ENCODE measurements at regions not wholly inside any gene's neighbourhood (a gene's known extent, or its start where the extent isn't known, plus 50 kb on each side); places are given as distances from the start of the nearest gene placed in this dataset.
"Not testable (repeated sequence)": the region's sequence is repeated elsewhere in the genome, so short reads cannot be mapped to it uniquely, and the experiment has no call there.

DNA sequence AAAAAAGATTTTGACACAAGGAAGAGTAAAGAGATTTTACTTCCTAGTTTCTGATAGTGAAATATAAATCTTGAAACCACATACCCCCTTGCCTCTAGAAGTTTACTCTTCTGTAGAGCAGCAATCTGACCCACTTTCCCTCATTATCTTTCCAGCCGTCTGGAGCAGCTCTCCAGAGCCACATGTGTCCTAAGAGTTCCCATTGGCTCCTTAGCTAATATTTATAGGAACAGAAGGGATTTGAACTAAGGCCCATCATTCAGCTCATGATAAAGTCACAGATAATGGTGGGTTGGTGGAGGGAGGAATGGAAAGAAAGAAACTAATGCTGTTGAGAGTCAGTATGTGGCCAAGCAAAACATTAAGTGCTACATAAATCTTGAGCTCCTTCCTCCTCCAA lies 121.8 kb downstream of the INHBA start:
- no peak for ATAC-seq

DNA sequence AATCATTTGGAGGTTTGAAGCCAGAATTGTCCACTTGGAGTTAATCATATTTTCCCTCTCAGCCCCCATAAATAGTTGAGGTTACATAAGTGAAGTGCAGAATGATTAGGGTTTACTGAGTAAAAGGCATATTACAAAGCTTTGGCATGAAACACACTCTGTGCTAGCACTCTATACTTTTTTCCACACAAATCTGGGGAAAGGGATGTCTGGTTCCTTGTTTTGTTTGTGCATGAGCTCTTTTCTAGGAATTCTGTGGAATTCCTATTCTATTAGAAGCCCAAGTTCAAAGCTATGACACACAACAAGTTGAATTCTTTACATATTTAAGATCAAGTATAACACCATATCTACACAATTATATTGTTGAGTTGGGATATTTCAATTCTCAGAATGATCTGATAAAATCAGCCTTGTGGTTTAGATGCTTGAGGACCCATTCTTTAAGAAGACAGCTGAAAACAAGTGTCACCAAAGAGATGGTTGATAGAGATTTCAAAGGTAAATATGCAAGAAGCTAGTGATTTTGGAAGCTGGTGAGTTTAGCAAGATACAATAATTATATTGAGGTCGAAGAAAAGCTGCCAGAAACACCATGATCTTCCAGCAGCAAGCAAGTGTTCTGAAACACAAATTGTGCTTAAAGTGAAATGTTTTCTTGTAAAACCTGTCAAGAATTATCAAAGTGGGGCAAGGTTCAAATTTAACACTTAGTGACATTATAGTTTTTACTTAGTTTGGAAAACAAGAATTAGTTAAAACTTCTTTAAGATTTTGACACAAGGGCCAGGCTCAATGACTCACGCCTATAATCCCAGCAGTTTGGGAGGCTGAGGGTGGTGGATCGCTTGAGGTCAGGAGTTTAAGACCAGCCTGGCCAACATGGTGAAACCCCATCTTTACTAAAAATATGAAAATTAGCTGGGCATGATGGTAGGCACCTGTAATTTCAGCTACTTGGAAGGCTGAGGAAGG lies 122.6 kb downstream of the INHBA start:
- no peak for ATAC-seq
- intact Hi-C loops (cut with DNase I): no loop called here
- DNase-seq (ENCODE audit: missing footprints): no peak

More for the DNA sequence above, 121.8 kb downstream of the INHBA start:
- no peak for DNase-seq (ENCODE audit: missing footprints)
- intact Hi-C loops (cut with DNase I): no loop called here

DNA sequence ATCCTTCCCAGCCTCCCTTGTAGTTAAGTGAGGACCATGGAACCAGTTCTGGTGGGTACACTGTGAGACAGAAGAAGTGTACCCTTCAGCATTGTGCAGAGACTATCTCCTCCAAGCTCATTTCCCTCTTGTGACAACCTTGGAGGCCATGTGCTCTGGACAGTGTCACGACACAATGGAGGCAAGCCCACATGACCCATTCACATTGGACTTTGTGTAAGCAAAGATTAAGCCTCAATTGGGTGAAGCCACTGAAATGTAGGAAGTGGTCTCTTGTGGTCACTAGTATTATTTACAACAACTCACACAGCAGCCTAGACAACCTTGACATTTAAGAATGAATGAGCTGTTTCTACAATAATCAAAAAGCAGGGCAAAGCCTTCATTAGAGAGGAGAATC lies 124.2 kb downstream of the INHBA start:
- ATAC-seq (no peak), DNase-seq (ENCODE audit: missing footprints) (no peak)
- intact Hi-C loops (cut with DNase I): no loop called here

DNA sequence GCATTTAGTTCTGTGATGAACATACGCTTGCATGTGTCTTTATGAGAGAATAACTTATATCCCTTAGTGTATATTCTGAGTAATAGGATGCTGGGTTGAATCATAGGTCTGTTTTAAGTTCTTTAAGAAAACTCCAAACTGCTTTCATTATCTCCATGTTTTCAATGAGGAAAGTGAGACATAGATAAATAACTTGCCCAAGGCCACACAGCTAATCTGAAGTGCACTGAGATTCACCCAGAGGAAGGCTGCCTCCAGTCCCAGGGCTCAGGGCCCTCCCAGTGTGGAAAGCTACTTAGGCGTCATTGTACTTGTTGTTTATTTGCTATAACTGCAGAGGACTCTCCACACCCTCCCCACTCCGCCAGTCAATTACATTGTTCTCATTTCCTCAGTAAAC lies 126.7 kb downstream of the INHBA start:
- intact Hi-C loops (cut with DNase I): no loop called here
- ATAC-seq: no peak
- no peak for DNase-seq (ENCODE audit: missing footprints)

DNA sequence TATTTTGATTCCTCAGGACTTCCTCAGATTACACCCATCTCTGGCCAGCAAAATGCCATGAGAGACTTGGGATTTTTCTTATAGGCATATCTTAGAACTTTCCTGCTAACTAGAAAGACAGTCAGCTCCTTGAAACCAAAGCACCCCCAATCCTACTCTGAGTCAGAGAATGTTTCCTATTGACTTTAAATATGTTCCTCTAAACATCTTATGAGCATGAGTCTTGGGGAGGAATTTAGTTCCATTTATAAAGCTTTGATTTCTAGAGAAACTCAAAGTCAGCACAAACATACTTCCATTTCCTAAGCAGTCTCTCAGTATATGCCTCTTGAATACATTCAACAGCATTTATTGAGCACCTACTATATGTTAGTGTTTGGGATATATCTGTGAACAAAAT lies 128.5 kb downstream of the INHBA start:
- ATAC-seq (no peak), DNase-seq (ENCODE audit: missing footprints) (no peak)
- intact Hi-C loops (cut with DNase I): no loop called here

DNA sequence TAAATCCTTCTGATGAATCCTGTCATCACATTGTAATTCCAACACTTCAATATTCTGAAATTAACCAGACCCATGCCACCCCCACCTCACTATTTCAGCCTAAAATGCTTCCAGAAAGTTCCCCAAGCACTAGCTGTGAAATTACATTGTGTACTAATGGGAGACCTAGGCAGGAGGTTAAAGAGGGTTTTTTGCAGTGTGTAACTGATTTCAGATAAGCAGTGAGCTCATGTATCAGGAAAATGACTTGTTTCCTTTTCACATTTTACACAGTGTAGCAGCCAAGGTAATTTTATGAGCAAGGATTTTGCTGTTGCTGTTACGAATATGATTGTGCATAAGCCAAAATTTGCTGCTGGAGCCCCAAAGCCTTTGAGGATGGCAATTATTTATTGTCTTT lies 129.0 kb downstream of the INHBA start:
- ATAC-seq (no peak), DNase-seq (ENCODE audit: missing footprints) (no peak)
- intact Hi-C loops (cut with DNase I): no loop called here

DNA sequence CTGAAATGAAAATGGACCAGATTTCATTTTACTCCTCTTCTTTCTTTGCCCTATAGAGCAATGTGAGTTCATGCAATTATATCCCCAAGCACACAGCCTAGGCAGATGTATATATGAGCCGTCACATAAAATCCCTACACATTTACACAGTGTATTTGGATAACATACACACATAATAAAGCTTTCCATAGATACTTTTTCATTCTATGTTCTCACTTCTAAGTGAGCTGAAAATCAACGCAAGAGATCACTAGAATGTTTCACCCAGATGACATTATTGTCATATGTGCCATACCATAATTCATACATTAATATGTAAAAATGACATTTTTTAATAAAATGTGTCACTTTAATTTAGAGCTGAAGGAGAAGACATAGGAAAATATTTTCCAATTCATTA lies 129.4 kb downstream of the INHBA start:
- intact Hi-C loops (cut with DNase I): no loop called here
- ATAC-seq: no peak
- DNase-seq (ENCODE audit: missing footprints): no peak

DNA sequence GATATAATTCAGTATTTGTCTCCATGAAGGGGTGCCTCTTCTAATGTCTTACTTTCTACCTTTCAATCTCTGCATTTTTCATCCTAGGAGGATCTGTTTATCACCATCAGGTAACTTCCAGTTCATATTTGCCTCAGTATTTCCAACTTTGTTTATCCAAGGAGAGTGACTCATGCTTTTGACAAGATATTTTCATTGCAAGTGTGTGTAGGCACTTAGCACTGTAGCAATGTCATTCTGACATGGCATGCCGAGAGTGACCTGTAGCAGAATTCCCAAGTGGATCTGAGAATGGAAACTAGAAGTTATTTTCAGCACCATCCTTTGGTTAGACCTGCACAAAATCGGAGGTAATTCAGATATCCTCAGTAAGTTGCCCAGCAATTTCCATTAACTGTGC lies 129.9 kb downstream of the INHBA start:
- ATAC-seq: no peak

DNA sequence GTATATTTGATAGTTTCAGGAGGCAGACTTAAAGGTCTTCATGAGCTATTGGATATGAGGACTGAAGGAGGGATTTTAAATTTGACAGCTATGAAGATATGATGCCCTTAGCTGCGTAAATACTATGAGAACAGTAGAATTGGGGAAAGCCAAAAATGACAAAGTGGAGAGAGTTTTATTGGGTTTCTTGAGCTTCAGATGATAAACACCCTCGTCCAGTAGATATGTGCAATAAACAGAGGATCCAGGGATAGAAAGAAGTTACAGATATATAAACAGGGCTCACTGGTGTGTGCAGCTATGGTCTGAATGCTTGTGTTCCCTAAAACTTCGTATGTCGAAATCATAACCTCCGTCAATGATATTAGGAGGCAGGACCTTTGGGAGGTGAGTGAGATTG lies 131.3 kb downstream of the INHBA start:
- intact Hi-C loops (cut with DNase I): no loop called here
- ATAC-seq (no peak), DNase-seq (ENCODE audit: missing footprints) (no peak)

More for the DNA sequence above, 129.9 kb downstream of the INHBA start:
- DNase-seq (ENCODE audit: missing footprints): no peak
- intact Hi-C loops (cut with DNase I): no loop called here

DNA sequence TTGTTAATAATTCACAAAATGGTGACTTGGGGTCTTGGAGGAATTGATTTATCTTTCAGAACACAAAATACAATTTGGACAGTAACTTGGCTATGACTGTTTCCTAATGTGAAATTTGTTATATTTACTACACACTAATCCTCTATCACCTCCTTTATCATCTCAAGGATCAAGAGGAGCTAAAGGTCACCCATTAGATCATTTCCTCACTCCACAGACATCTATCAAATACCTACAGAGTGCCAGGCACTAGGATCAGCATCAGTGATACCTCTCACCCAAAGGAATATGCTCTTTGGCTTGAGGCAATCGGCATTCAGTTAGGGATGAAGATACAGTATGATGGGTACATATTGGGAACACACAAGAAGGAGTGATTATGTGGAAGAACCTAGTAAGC lies 132.1 kb downstream of the INHBA start:
- no peak for DNase-seq (ENCODE audit: missing footprints)
- ATAC-seq: no peak
- intact Hi-C loops (cut with DNase I): no loop called here

DNA sequence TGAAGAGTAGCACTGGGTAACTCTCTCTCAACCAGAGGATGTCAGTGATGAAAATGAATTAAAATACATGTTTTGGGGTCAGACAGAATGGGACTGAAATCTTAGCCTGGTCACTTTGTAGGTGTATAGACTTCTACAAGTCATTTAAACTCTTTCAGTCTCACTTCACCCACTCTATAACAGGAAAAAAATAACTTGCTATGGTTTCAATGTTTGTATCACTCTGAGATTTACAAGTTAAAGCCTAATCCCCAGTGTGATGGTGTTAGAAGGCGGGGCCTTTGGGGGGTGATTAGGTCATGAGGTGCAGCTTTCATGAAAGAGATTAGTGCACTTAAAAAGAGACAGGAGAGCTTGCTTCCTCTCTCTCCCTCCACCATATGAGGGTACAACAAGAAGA lies 134.8 kb downstream of the INHBA start:
- intact Hi-C loops (cut with DNase I): no loop called here
- no peak for DNase-seq (ENCODE audit: missing footprints)
- ATAC-seq: no peak

DNA sequence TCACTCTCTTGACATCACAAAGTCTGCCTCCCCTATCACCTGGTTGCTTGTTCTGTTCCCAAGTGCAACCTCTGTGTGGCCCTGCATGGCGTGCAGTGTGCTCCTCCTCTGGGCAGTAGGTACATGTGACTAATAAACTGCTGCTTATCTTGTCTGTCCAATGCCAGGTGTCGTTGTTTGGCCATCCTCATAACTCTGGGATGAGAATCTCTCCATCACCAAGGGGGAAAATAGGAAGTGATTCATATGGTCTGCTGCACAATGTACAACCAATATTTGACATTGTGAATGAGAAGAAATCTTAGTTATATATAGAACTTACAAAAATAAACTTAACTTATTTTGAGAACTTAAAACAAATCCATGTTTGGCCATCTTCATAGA lies 135.2 kb downstream of the INHBA start:
- DNase-seq (ENCODE audit: missing footprints) (no peak), ATAC-seq (no peak)
- intact Hi-C loops (cut with DNase I): no loop called here

DNA sequence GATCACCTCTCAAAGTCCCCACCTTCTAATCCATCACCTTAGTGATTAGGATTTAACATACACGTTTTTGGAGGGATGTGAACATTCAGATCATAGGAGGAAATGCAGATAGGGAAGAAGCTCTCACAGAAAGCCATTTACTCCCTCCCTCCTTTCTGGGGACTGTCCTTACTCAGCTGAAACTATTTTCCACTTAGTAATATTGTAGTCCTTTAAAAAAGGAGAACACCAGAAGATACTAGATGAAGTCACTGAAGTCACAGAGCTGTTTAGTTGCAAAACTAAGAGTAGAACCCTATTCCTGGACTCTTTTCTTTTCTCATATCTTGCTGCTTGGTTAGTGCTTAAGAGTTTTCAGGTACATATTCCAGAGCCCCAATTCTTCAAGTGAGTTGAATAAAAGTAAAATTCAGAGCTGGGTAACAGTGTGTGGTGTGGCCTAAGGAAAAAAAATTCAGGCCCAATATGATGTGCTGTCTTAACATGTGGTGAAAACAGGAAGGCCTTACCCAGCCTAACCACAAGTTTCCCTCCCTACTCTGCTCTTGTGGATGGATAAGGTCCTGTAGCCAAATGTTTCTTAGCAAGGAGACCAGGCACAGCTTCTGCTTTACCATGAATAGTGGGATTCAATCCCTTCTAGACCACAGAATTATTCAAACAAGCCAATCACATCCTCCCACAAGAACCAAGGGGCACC lies 135.7 kb downstream of the INHBA start:
- no peak for ATAC-seq

DNA sequence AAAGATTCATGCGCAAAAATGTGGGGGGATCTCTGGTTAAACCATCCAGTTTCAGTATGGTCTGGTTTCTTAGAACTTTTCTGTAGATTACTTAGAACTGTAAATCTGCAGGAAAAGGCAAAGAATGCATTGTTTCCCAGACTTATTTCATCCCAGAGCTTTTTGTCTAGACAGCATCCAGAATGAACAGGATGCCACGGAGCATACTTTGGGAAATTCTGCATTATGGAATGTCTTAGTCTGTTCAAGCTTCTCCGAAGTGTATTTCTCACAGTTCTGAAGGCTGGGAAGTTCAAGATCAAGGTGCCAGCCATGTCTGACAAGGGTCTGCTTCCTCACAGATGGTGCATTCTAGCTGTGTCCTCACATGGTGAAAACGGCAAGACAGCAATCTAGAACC lies 136.3 kb downstream of the INHBA start:
- no peak for ATAC-seq
- no peak for DNase-seq (ENCODE audit: missing footprints)
- intact Hi-C loops (cut with DNase I): no loop called here

More for the DNA sequence above, 135.7 kb downstream of the INHBA start:
- no peak for DNase-seq (ENCODE audit: missing footprints)
- intact Hi-C loops (cut with DNase I): no loop called here

DNA sequence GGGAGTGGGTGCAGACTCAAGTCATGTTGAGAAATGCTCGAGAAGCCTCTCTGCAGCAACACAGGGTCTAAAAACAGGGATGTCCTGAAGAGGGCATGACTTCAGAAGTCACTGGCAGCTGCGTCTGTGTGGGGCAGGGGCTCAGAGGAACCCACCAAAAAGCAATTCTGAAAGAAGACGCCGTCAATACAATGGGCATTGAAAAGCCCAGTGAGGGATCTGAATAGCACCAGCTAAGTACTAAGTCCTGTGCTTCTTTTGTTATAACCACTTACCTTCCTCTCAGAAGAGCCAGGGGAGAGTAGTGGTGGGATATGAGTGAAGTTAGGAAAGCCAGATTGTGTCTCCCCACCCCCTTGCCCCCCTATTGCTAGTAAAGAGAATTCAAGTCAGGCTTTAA lies 137.2 kb downstream of the INHBA start:
- intact Hi-C loops (cut with DNase I): no loop called here
- ATAC-seq: no peak

DNA sequence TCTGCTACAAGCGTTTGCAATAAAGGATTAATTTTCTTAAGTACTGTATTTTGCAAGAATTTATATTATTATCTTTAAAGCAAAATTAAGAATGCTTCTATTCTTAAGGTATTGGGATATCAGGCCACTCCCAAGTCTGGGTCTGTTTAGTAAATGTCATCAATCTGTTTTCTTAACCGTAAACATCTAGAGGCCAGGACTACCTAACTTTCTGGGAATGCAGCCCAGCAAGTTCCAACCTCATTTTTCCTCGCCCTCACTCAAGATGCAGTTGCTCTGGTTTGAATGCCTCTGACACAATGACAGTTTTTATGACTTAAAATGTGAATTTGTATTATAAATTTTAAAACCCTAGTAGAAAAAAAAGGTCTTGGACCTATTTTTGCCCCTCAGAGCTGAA lies 143.5 kb downstream of the INHBA start:
- ATAC-seq: no peak
- intact Hi-C loops (cut with DNase I): no loop called here

More for the DNA sequence above, 137.2 kb downstream of the INHBA start:
- no peak for DNase-seq (ENCODE audit: missing footprints)

DNA sequence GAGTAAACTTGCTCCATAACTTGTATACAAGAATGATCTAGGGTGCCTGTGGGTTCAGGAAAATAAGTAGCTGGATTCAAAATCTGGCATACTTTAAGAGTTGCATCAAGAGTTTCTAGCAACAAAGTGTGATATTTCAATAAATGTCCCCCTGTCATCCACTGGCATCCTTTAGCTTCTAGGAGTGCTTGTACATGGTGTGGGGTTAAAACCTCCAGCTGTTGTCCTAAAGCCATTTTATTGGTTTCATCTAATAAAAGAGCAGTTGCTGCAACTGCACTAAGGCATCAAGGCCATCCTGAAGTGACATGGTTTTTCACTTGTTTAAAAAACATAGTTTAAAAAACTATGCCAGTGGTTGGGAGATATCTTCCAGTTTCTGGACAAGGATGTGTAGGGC lies 148.4 kb downstream of the INHBA start:
- intact Hi-C loops (cut with DNase I): no loop called here
- no peak for ATAC-seq

More for the DNA sequence above, 143.5 kb downstream of the INHBA start:
- DNase-seq (ENCODE audit: missing footprints): no peak

DNA sequence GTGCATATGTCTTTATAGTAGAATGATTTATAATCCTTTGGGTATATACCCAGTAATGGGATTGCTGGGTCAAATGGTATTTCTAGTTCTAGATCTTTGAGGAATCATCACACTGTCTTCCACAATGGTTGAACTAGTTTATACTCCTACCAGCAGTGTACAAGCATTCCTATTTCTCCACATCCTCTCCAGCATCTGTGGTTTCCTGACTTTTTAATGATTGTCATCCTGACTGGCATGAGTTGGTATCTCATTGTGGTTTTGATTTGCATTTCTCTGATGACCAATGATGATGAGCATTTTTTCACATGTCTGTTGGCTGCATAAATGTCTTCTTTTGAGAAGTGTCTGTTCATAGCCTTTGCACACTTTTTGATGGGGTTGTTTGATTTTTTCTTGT lies 152.8 kb downstream of the INHBA start:
- intact Hi-C loops (cut with DNase I); ATAC-seq: not testable (repeated sequence)

More for the DNA sequence above, 148.4 kb downstream of the INHBA start:
- DNase-seq (ENCODE audit: missing footprints): no peak

DNA sequence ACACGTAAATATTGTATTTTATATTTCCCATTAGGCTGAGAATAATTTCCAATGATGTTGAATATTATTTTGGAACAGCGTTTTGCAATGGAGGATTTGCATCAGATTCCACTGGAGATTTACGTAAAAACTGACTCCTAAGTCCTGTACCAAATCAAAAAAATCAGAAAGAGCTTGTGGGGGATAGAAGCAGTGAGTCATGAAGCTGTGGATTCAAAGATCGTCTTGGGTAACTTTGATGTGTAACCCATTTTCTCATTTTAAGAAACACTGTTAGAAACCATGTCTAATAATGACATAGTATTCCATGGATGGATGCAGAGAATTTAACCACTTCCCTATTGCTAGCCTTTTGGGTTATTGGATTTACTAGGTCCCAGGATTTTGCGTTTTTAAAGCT lies 158.6 kb downstream of the INHBA start:
- DNase-seq (ENCODE audit: missing footprints) (no peak), ATAC-seq (no peak)
- intact Hi-C loops (cut with DNase I): no loop called here

More for the DNA sequence above, 152.8 kb downstream of the INHBA start:
- DNase-seq (ENCODE audit: missing footprints): not testable (repeated sequence)

DNA sequence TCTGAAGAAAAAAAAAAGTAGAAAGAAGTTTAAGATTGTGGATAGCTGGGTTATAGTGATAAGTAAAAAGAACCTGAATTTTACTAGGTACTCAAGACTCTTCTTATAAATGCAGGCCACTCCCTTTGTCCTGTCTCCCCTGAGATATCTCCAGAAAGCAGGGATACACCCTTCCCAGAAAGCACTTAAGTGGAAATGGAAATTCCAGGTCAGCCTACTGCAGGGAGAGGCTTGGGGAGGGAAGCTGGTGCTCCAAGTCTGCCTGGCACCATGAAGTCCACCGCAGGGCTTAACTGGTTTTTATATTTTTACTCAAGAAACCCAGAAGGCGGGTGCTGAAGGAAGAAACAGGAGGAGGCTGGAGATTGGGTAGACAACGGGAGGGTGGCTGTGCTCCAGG lies 162.3 kb downstream of the INHBA start:
- ATAC-seq (no peak), DNase-seq (ENCODE audit: missing footprints) (no peak)
- intact Hi-C loops (cut with DNase I): no loop called here
